SU-DHL-6 (cell line): ENCODE measurements at regions not wholly inside any gene's neighbourhood (a gene's known extent, or its start where the extent isn't known, plus 50 kb on each side); places are given as distances from the start of the nearest gene placed in this dataset.

Experiments
- CTCF ChIP-seq: fragments of 200-600 bp; sonication (generic); IDR thresholded peaks from one replicate; pipeline ENCODE4 v1.5.1; 2017; ENCODE audit warnings: antibody characterized with exemption, mild to moderate bottlenecking, low read length, moderate library complexity; ENCODE audit not compliant: insufficient read depth, poor library complexity, severe bottlenecking
- EZH2phosphoT487 ChIP-seq: fragments of 200-600 bp; sonication (generic), shearing (Covaris generic); conservative IDR thresholded peaks from 2 replicates; pipeline ENCODE4 v1.6.1; 2018; ENCODE audit warnings: mild to moderate bottlenecking, antibody characterized with exemption, low read length, moderate library complexity, mixed read lengths

- TF ChIP-seq CTCF (no peak), EZH2phosphoT487 (no peak)
Observed at GRCh38 chr21:16532840-16533239, 803.1 kb downstream of the USP25 start.
